GM20000 (cell line): ENCODE measurements at regions not wholly inside any gene's neighbourhood (a gene's known extent, or its start where the extent isn't known, plus 50 kb on each side); places are given as distances from the start of the nearest gene placed in this dataset.

ENCODE experiments used
- DNase-seq: peaks from one replicate; pipeline ENCODE4 v3.0.0; 2012; ENCODE audit warnings: low spot score
- TF ChIP-seq, protein P1 (sequence below): IDR thresholded peaks from 2 replicates; pipeline ENCODE4 v1.5.1; 2012; ENCODE audit warnings: mild to moderate bottlenecking, control low read depth; ENCODE audit errors: extremely low read depth, missing control alignments

DNA sequence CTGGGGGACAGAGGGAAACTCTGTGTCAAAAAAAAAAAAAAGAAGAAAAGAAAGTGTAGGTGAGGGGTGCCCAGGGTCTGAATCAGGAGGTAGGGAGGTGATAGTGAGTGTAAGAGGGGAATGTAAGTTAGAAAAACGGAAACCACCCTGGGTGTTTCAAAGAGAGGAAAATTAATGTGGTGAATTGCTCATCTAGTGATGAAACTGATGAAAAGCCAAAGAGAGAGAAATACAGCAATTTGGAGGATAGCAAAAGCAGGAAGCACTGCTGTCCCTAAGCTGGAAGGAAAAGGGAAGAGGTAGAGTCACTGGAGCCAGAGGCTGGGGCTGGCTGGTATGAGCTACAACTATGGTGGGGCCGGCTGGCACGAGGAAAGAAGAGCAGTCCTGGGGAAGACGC is 85.0 kb upstream of the CEP85L start:
- DNase-seq: no peak

DNA sequence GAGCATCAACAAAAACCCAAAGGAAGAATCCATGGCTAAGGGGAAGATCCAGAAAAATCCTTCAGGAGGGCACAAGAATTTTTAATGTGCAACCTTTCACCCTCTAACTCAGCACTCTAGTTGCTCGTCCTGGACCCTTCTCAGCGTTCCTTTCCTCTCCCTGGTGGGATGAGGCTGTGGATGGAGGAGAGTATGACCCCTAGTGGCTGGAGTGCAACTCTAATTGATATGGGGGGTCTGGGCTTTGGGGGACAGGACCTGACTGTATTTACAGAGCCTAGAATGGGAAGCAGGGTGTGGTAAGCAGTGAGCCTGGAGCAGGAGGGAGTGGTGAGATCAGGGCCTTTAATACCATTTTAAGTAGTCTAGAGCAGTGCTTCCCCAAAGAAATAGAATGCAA is 83.9 kb upstream of the CEP85L start:
- TF ChIP-seq, protein P1, sequence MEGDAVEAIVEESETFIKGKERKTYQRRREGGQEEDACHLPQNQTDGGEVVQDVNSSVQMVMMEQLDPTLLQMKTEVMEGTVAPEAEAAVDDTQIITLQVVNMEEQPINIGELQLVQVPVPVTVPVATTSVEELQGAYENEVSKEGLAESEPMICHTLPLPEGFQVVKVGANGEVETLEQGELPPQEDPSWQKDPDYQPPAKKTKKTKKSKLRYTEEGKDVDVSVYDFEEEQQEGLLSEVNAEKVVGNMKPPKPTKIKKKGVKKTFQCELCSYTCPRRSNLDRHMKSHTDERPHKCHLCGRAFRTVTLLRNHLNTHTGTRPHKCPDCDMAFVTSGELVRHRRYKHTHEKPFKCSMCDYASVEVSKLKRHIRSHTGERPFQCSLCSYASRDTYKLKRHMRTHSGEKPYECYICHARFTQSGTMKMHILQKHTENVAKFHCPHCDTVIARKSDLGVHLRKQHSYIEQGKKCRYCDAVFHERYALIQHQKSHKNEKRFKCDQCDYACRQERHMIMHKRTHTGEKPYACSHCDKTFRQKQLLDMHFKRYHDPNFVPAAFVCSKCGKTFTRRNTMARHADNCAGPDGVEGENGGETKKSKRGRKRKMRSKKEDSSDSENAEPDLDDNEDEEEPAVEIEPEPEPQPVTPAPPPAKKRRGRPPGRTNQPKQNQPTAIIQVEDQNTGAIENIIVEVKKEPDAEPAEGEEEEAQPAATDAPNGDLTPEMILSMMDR: peak; percentile 24
- DNase-seq: peak; percentile 45

More for the DNA sequence above, 85.0 kb upstream of the CEP85L start:
- TF ChIP-seq, protein P1: no peak

- no peak for DNase-seq
- TF ChIP-seq, protein P1: no peak
These were observed 74.6 kb upstream of the CEP85L start for GRCh38 chr6:118725944-118726343.

DNA sequence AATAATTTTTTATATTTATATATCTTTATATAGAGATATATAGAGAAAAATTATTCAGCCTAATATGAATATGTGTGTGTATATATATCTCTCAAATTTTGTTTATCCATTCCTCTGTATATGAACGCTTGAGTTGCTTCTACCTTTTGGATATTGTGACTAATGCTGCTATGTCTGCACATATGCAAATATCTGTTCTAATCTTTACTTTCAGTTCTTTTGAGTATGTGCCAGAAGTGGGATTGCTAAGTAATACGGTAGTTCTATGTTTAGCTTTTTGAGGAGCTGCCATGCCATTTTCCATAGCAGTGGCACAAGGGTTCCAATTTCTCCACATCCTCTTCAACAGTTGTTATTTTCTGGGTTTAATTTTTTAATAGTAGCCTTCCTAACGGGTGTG is 72.8 kb upstream of the CEP85L start:
- peak; percentile 45 for DNase-seq
- TF ChIP-seq, protein P1: no peak

DNA sequence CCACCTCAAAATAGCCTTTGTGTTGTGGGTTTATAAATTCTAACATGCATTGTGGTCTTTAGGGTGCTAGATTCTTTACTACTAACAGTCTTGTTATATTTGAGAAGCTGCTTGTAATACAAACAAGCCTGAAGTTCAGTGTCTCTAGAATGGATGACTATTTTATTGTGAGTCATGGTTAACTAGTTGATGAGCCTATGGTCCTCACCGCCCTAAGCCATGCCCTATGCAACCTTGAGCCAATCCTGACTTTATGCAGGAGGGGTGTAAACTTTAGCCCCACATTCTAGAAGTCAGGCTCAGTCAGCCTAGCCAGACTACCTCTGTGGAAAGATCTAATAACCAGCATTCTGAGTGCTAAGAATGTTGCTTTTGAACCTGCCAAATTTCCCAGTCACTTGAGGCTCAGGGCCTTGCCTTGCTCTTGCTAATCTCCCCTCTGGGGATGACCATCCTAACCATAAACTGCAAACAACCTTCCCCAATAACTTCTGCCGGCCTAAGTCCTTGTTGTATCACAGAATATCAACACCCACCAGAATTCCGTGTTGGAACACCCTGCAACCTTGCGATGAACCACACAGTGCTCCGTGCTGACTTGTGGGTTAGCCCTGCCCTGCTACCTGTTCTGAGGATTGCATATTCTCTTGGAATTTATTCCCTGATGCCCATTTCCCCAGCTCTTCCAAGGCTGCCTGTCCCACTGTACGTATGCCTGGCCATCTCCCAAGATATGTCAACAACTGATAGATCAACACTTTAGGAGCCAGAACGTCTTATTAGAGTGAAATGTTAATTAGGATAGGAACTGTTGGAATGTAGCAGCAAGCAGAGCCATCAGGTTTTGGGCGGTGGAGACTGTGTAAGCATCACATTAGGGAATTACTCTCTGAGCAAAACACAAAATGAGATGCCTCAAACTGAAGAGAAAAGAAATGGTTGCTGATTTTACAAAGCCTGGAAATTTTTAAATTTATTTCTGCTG is 71.7 kb upstream of the CEP85L start:
- DNase-seq: no peak
- TF ChIP-seq, protein P1: no peak

- DNase-seq: no peak
- TF ChIP-seq, protein P1: no peak
These were observed 68.7 kb upstream of the CEP85L start for GRCh38 chr6:118720125-118720473.

DNA sequence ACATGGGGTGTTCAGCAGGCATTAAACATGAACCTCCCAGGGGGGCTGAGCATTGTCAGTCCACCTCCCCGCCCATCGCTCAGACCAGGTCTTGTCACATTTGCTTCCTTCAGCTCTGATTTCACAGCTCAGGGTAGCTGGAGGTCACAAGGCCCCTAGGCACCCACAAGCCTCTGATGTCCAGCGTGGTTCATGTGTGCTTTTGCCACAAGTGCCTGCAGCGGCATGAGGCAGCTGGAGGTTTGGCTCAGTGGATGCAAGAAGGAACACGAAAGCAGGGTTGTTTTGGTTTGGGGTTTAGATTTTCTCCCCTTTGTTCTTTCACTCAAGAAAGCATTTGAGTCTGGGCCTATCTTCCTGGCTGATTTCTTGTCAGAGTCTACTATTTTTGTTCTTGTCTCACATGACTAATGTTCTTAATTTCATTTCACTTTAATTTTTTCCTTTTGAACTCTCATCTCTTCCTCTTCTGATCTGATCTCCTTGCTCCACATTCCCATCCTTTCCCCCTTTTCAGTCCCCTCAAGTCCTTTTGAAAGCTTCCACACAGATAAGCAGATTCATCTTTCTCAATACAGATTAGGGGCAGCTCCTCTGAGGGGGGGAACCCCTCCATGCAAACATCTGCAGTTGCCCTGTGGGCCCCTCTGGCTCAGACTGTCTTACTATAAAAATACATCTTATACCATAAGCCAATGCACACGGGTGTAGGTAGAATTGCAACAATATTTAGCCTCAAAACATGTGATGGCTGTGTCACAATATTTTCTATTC is 68.1 kb upstream of the CEP85L start:
- peak; percentile 42 for DNase-seq
- TF ChIP-seq, protein P1: no peak
